ENCODE measurements at regions not wholly inside any gene's neighbourhood (a gene's known extent, or its start where the extent isn't known, plus 50 kb on each side); places are given as distances from the start of the nearest gene placed in this dataset.

- no peak overlapping the region for H2BK120ac ChIP-seq (replicated peaks; ENCODE audit: low read depth, low read length)
- no peak overlapping the region for H4K8ac ChIP-seq (ENCODE audit: extremely low read depth, insufficient read depth, low read length)
- ChIA-PET CTCF (ENCODE audit: partially characterized antibody) (interaction anchor here (0.6 kb wide), 1 partner anchor 549 kb away, joined by 4 read pairs; no protein-coding TSS in a partner anchor), POLR2A (ENCODE audit: partially characterized antibody) (no interaction called here)
- H3K56ac ChIP-seq (replicated peaks; ENCODE audit: insufficient read length, low read depth, low read length): no peak overlapping the region
- H2AK5ac ChIP-seq (ENCODE audit: low read depth, low read length): no peak overlapping the region
- H2BK12ac ChIP-seq (ENCODE audit: low read depth, low read length): no peak overlapping the region
- H3K23ac ChIP-seq (ENCODE audit: insufficient read length): no peak overlapping the region
- H3K14ac ChIP-seq (ENCODE audit: insufficient read length): no peak overlapping the region
- H2AFZ ChIP-seq (ENCODE audit: low read length): no peak overlapping the region
- H4K20me1 ChIP-seq (replicated peaks in 1 of 2; ENCODE audit: control insufficient read depth in 1 of 2, insufficient read depth in 2 of 2, low read length in 2 of 2): no peaks in the 10 kb centered on the region
- no peak overlapping the region for H2BK5ac ChIP-seq (ENCODE audit: low read depth, low read length)
- no peak overlapping the region for H3K18ac ChIP-seq (ENCODE audit: extremely low read depth, low read length)
- H3K27me3 ChIP-seq (replicated peaks in 1 of 4; ENCODE audit: control insufficient read depth in 3 of 4, extremely low read depth in 1 of 4, insufficient read depth in 3 of 4, low read length in 3 of 4): no peaks in the 10 kb centered on the region
- no peak overlapping the region for H4K91ac ChIP-seq (replicated peaks; ENCODE audit: insufficient read length, low read length)
- no peaks in the 10 kb centered on the region for H3K4me1 ChIP-seq (replicated peaks in 1 of 4; ENCODE audit: control insufficient read depth in 3 of 4, insufficient read depth in 4 of 4, low read length in 3 of 4)
- H3K4me2 ChIP-seq (ENCODE audit: insufficient read depth in 1 of 2, low read depth in 2 of 2, low read length in 2 of 2): no peak overlapping the region
- FAIRE-seq (no peak), DNase-seq (ENCODE audit: low read depth in 1 of 2, low spot score in 2 of 2) (no peak)
- H2BK15ac ChIP-seq (ENCODE audit: low read length): no peak overlapping the region
- no peaks in the 10 kb centered on the region for H3K79me1 ChIP-seq (ENCODE audit: low read depth, low read length)
- H3K4ac ChIP-seq (replicated peaks; ENCODE audit: insufficient read length, low read depth, low read length): no peak overlapping the region
- H3K79me2 ChIP-seq (ENCODE audit: control insufficient read depth in 1 of 2, insufficient read depth in 2 of 2, low read length in 2 of 2): no peaks in the 10 kb centered on the region
- WGBS, 2 experiments (ENCODE audit: extremely low coverage in 1 of 2, insufficient coverage in 1 of 2, insufficient read length in 1 of 2, insufficient replicate concordance in 2 of 2, low coverage in 1 of 2, low lambda C conversion rate in 2 of 2, missing lambda C conversion rate in 1 of 2): 82% methylated on average over 2 of the region's 2 CpGs; no CpG with 5 or more reads in 1 of the 2 experiments
- H2BK20ac ChIP-seq (ENCODE audit: low read length): no peak overlapping the region
- H3K9ac ChIP-seq (replicated peaks in 1 of 4; ENCODE audit: extremely low read depth in 1 of 4, low read depth in 3 of 4, low read length in 3 of 4): no peak overlapping the region
- no peak overlapping the region for H4K5ac ChIP-seq (ENCODE audit: insufficient read length, low read depth, low read length)
- no peaks in the 10 kb centered on the region for H3K23me2 ChIP-seq (ENCODE audit: low read depth, low read length)
- TF ChIP-seq E2F6 (IDR thresholded peaks at IDR 0.05) (no peak), PHF8 (conservative IDR thresholded peaks at IDR 0.05; ENCODE audit: low read depth, low read length) (no peak), NRF1 (IDR thresholded peaks at IDR 0.05; ENCODE audit: low read depth, low read length) (no peak), POLR2A (IDR thresholded peaks at IDR 0.05; ENCODE audit: control extremely low read depth in 1 of 2, low read depth in 2 of 2, low read length in 2 of 2) (no peak), EZH2 (IDR thresholded peaks at IDR 0.05; ENCODE audit: low read depth, low read length, severe bottlenecking) (no peak)
- no peaks in the 10 kb centered on the region for H3K9me3 ChIP-seq (ENCODE audit: insufficient read depth in 2 of 2, low read depth in 1 of 2, low read length in 1 of 2)
- no peak overlapping the region for H3K4me3 ChIP-seq (ENCODE audit: extremely low read depth in 1 of 4, insufficient read depth in 2 of 4, low read depth in 3 of 4, low read length in 4 of 4)
- no peak overlapping the region for H3K27ac ChIP-seq (ENCODE audit: low read depth, low read length)
- H3K36me3 ChIP-seq (ENCODE audit: control insufficient read depth in 2 of 4, insufficient read depth in 4 of 4, low read length in 3 of 4): no peaks in the 10 kb centered on the region
These were observed 76.5 kb upstream of the BOD1L1 start for GRCh38 chr4:13704035-13704434.

Measured in H1 (cell line).